ENCODE measurements at regions not wholly inside any gene's neighbourhood (a gene's known extent, or its start where the extent isn't known, plus 50 kb on each side); places are given as distances from the start of the nearest gene placed in this dataset.

GRCh38 chr4:8741513-8742226 is 130.0 kb downstream of the HMX1 start:
- TF ChIP-seq CTCF (IDR thresholded peaks at IDR 0.05) = no peak

GRCh38 chr4:8740666-8741395 is 130.8 kb downstream of the HMX1 start:
- no peak for TF ChIP-seq CTCF (IDR thresholded peaks at IDR 0.05)

- TF ChIP-seq CTCF (IDR thresholded peaks at IDR 0.05) = no peak
Measured at GRCh38 chr4:8739820-8740665, 131.6 kb downstream of the HMX1 start.

- no peak for TF ChIP-seq CTCF (IDR thresholded peaks at IDR 0.05)
Measured at GRCh38 chr4:8739317-8739716, 132.3 kb downstream of the HMX1 start.

GRCh38 chr4:8738471-8738931 is 133.1 kb downstream of the HMX1 start:
- TF ChIP-seq CTCF (IDR thresholded peaks at IDR 0.05) = no peak

- no peak for TF ChIP-seq CTCF (IDR thresholded peaks at IDR 0.05)
Measured at GRCh38 chr4:8737601-8738279, 133.9 kb downstream of the HMX1 start.

GRCh38 chr4:8737075-8737474 is 134.6 kb downstream of the HMX1 start:
- no peak for TF ChIP-seq CTCF (IDR thresholded peaks at IDR 0.05)

All from LNCAP (cell line).